ENCODE measurements at regions not wholly inside any gene's neighbourhood (a gene's known extent, or its start where the extent isn't known, plus 50 kb on each side); places are given as distances from the start of the nearest gene placed in this dataset.

DNA sequence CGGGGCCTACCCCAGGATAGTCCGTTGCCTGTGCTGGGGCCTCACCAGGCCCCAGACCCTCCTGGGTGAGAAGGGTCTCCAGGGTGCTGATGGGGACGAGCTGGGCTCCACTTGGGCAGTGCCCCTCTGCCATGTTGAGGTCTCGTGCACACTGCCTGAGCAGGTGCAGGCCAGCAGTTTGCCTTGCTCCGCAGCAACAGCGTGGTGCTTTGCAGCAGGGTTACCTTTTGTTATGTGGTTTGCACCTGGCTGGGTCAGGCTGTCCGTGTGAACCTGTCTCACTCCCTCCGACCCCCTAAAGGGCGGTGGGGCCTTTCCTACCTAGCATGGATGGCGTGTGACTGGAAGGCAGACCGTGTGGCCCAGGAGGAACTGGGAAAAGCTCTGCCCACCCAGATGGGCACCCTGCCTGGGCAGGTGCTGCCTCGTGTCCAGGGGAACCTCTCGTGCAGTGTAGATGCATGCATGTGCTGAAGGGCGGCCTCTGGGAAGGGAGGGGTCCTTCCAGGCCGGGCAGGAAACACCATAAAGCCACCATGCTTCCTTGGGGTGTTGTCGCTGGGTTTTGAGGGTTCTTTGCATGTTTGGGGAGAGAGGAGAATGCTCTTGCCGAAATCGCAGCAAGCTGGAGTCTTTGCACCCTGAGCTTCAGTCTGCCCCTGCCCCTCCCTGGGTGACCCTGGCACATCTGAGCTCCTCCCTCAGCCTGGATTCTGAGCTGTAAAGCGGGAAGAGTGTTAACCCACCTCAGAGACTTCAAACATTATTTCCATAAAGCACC is 75.4 kb upstream of the PPARA start:
- TF ChIP-seq, protein P1, sequence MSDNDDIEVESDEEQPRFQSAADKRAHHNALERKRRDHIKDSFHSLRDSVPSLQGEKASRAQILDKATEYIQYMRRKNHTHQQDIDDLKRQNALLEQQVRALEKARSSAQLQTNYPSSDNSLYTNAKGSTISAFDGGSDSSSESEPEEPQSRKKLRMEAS (CRISPR knock-in tag; IDR thresholded peaks at IDR 0.05), result no peak
- TF ChIP-seq CTCF (IDR thresholded peaks at IDR 0.05) (no peak), ATF1 (CRISPR knock-in tag; IDR thresholded peaks at IDR 0.05) (no peak), TCF7 (CRISPR knock-in tag; IDR thresholded peaks at IDR 0.05; ENCODE audit: low read depth) (no peak), NR2C2 (CRISPR knock-in tag; IDR thresholded peaks at IDR 0.05) (no peak)
- TF ChIP-seq, protein P2, sequence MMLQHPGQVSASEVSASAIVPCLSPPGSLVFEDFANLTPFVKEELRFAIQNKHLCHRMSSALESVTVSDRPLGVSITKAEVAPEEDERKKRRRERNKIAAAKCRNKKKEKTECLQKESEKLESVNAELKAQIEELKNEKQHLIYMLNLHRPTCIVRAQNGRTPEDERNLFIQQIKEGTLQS (CRISPR knock-in tag; conservative IDR thresholded peaks at IDR 0.05), result no peak
- TF ChIP-seq, protein P3, sequence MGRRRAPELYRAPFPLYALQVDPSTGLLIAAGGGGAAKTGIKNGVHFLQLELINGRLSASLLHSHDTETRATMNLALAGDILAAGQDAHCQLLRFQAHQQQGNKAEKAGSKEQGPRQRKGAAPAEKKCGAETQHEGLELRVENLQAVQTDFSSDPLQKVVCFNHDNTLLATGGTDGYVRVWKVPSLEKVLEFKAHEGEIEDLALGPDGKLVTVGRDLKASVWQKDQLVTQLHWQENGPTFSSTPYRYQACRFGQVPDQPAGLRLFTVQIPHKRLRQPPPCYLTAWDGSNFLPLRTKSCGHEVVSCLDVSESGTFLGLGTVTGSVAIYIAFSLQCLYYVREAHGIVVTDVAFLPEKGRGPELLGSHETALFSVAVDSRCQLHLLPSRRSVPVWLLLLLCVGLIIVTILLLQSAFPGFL (CRISPR knock-in tag; IDR thresholded peaks at IDR 0.05; ENCODE audit: borderline replicate concordance), result no peak
